ENCODE measurements at regions not wholly inside any gene's neighbourhood (a gene's known extent, or its start where the extent isn't known, plus 50 kb on each side); places are given as distances from the start of the nearest gene placed in this dataset.
"Not testable (repeated sequence)": the region's sequence is repeated elsewhere in the genome, so short reads cannot be mapped to it uniquely, and the experiment has no call there.

- BruUV-seq (replicated peaks) = no TSS peak
- no peaks in the 10 kb centered on the region for H3K36me3 ChIP-seq (ENCODE audit: control insufficient read depth, insufficient read depth, low read length)
- in situ Hi-C loops (cut with HindIII; ENCODE audit: low pct_unique_long_range_greater_than_20kb, low sequenced_read_pairs) (no loop called here), intact Hi-C loops (cut with micrococcal nuclease; ENCODE audit: unreplicated experiment) (no loop called here)
- H3K4me1 ChIP-seq (ENCODE audit: control insufficient read depth, insufficient read depth, low read length) = no peaks in the 10 kb centered on the region
- H3K4me3 ChIP-seq (ENCODE audit: low read depth in 2 of 2, low read length in 2 of 2) = no peak overlapping the region
- H3K9me3 ChIP-seq (ENCODE audit: control insufficient read depth, insufficient read depth, low read depth, low read length) = no peaks in the 10 kb centered on the region
- TF ChIP-seq POLR2AphosphoS5 (IDR thresholded peaks at IDR 0.05; ENCODE audit: low read depth, low read length) (no peak), REST (IDR thresholded peaks at IDR 0.05; ENCODE audit: insufficient read depth in 1 of 2, low read depth in 2 of 2, low read length in 1 of 2) (no peak), CTCF (IDR thresholded peaks at IDR 0.05) (no peak), SIN3A (IDR thresholded peaks at IDR 0.05; ENCODE audit: borderline replicate concordance, insufficient read depth, low read depth, low read length) (no peak), TCF7L2 (IDR thresholded peaks at IDR 0.05; ENCODE audit: low read depth, low read length) (no peak)
- ChIA-PET CTCF (no interaction called here), POLR2A (interaction anchor here (0.6 kb wide), 1 partner anchor 142 kb away, joined by 3 read pairs; no protein-coding TSS in a partner anchor)
- no peak for ATAC-seq
- H3K27ac ChIP-seq (ENCODE audit: low read length) = no peak overlapping the region
- no peaks in the 10 kb centered on the region for H3K27me3 ChIP-seq (ENCODE audit: control insufficient read depth, insufficient read depth, low read length)
- DNase-seq (ENCODE audit: low read depth, low spot score) = no peak
Observed at GRCh38 chr3:130814691-130815472, 68.3 kb upstream of the PIK3R4 start.

- Histone ChIP-seq H3K4me1 (ENCODE audit: control insufficient read depth, insufficient read depth, low read length) (no peaks in the 10 kb centered on the region), H3K27me3 (ENCODE audit: control insufficient read depth, insufficient read depth, low read length) (no peaks in the 10 kb centered on the region), H3K4me3 (ENCODE audit: low read depth in 2 of 2, low read length in 2 of 2) (no peak overlapping the region), H3K36me3 (ENCODE audit: control insufficient read depth, insufficient read depth, low read length) (no peaks in the 10 kb centered on the region), H3K9me3 (ENCODE audit: control insufficient read depth, insufficient read depth, low read depth, low read length) (no peaks in the 10 kb centered on the region), H3K27ac (ENCODE audit: low read length) (no peak overlapping the region)
- in situ Hi-C loops (cut with HindIII; ENCODE audit: low pct_unique_long_range_greater_than_20kb, low sequenced_read_pairs) (no loop called here), intact Hi-C loops (cut with micrococcal nuclease; ENCODE audit: unreplicated experiment) (no loop called here)
- ATAC-seq (no peak), DNase-seq (ENCODE audit: low read depth, low spot score) (no peak)
- TF ChIP-seq POLR2AphosphoS5 (IDR thresholded peaks at IDR 0.05; ENCODE audit: low read depth, low read length) (no peak), SIN3A (IDR thresholded peaks at IDR 0.05; ENCODE audit: borderline replicate concordance, insufficient read depth, low read depth, low read length) (no peak), TCF7L2 (IDR thresholded peaks at IDR 0.05; ENCODE audit: low read depth, low read length) (no peak), REST (IDR thresholded peaks at IDR 0.05; ENCODE audit: insufficient read depth in 1 of 2, low read depth in 2 of 2, low read length in 1 of 2) (no peak), CTCF (IDR thresholded peaks at IDR 0.05) (no peak)
- CTCF ChIA-PET = no interaction called here
- POLR2A ChIA-PET = no interaction called here
- no TSS peak for BruUV-seq (replicated peaks)
Observed at GRCh38 chr3:130816561-130817445, 70.2 kb upstream of the PIK3R4 start.

- H3K36me3 ChIP-seq (ENCODE audit: control insufficient read depth, insufficient read depth, low read length); BruUV-seq (replicated peaks); H3K9me3 ChIP-seq (ENCODE audit: control insufficient read depth, insufficient read depth, low read depth, low read length); ATAC-seq; H3K4me3 ChIP-seq (ENCODE audit: low read depth in 2 of 2, low read length in 2 of 2); in situ Hi-C loops (cut with HindIII; ENCODE audit: low pct_unique_long_range_greater_than_20kb, low sequenced_read_pairs); H3K4me1 ChIP-seq (ENCODE audit: control insufficient read depth, insufficient read depth, low read length); DNase-seq (ENCODE audit: low read depth, low spot score); H3K27ac ChIP-seq (ENCODE audit: low read length); H3K27me3 ChIP-seq (ENCODE audit: control insufficient read depth, insufficient read depth, low read length); intact Hi-C loops (cut with micrococcal nuclease; ENCODE audit: unreplicated experiment); POLR2A ChIA-PET: not testable (repeated sequence)
- CTCF ChIA-PET = interaction anchor here (0.6 kb wide), 1 partner anchor 48 kb away, joined by 3 read pairs; no protein-coding TSS in a partner anchor
Observed at GRCh38 chr3:130818066-130818465, 71.4 kb upstream of the PIK3R4 start.

Measured in Panc1 (cell line).